Nephron progenitor cell (in vitro differentiated cells): ENCODE measurements at regions not wholly inside any gene's neighbourhood (a gene's known extent, or its start where the extent isn't known, plus 50 kb on each side); places are given as distances from the start of the nearest gene placed in this dataset.

Experiments used
- DNase-seq: peaks from one replicate; pipeline ENCODE4 v3.0.0; 2021
- H3K27ac Mint-ChIP-seq: 2 replicates; pipeline ENCODE4 v1.8.0; 2021; ENCODE audit warnings: mild to moderate bottlenecking, moderate library complexity, mixed read lengths
- H3K27me3 Mint-ChIP-seq: 2 replicates; pipeline ENCODE4 v1.8.0; 2021; ENCODE audit warnings: mild to moderate bottlenecking, low read depth, mixed read lengths; ENCODE audit not compliant: poor library complexity
- H3K36me3 Mint-ChIP-seq: 2 replicates; pipeline ENCODE4 v1.8.0; 2021; ENCODE audit warnings: low read depth, mixed read lengths
- H3K4me1 Mint-ChIP-seq: 2 replicates; pipeline ENCODE4 v1.8.0; 2021; ENCODE audit warnings: mixed read lengths
- H3K4me3 Mint-ChIP-seq: 2 replicates; pipeline ENCODE4 v1.8.0; 2021; ENCODE audit warnings: mild to moderate bottlenecking, moderate library complexity, mixed read lengths
- H3K9me3 Mint-ChIP-seq: 2 replicates; pipeline ENCODE4 v1.8.0; 2021; ENCODE audit warnings: mild to moderate bottlenecking, moderate library complexity, mixed read lengths
- CTCF ChIP-seq: fragments of 200-600 bp; sonication (generic); IDR thresholded peaks from 2 replicates; pipeline ENCODE4 v1.5.0; 2021; ENCODE audit warnings: antibody characterized with exemption

- Mint-ChIP-seq H3K4me1 (peaks cover 17% of the 10 kb centered on the region), H3K27me3 (no peaks in the 10 kb centered on the region), H3K9me3 (peaks cover 3% of the 10 kb centered on the region), H3K27ac (no peak overlapping the region), H3K36me3 (no peaks in the 10 kb centered on the region), H3K4me3 (no peak overlapping the region)
- TF ChIP-seq CTCF = no peak
- DNase-seq = no peak
Measured at GRCh38 chr5:112636751-112637150, 100.9 kb upstream of the APC start.

GRCh38 chr5:112637343-112637742 lies 100.3 kb upstream of the APC start:
- no peak overlapping the region for H3K4me3 Mint-ChIP-seq

GRCh38 chr5:112640546-112640945 lies 97.1 kb upstream of the APC start:
- Mint-ChIP-seq H3K4me1 (peaks cover 5% of the 10 kb centered on the region), H3K27ac (no peak overlapping the region)

More at GRCh38 chr5:112637343-112637742, 100.3 kb upstream of the APC start:
- no peak overlapping the region for H3K27ac Mint-ChIP-seq
- peaks cover 17% of the 10 kb centered on the region for H3K4me1 Mint-ChIP-seq
- no peak for DNase-seq
- no peaks in the 10 kb centered on the region for H3K27me3 Mint-ChIP-seq
- no peak for TF ChIP-seq CTCF
- no peaks in the 10 kb centered on the region for H3K36me3 Mint-ChIP-seq
- H3K9me3 Mint-ChIP-seq = no peaks in the 10 kb centered on the region

GRCh38 chr5:112641515-112642110 lies 96.1 kb upstream of the APC start:
- H3K9me3 Mint-ChIP-seq = no peaks in the 10 kb centered on the region
- H3K36me3 Mint-ChIP-seq = no peaks in the 10 kb centered on the region
- no peak overlapping the region for H3K27ac Mint-ChIP-seq
- H3K4me3 Mint-ChIP-seq = no peak overlapping the region
- no peak for DNase-seq
- peaks cover 5% of the 10 kb centered on the region for H3K4me1 Mint-ChIP-seq
- no peaks in the 10 kb centered on the region for H3K27me3 Mint-ChIP-seq
- TF ChIP-seq CTCF = no peak

More at GRCh38 chr5:112640546-112640945, 97.1 kb upstream of the APC start:
- Mint-ChIP-seq H3K4me3 (no peak overlapping the region), H3K36me3 (no peaks in the 10 kb centered on the region), H3K27me3 (no peaks in the 10 kb centered on the region), H3K9me3 (no peaks in the 10 kb centered on the region)
- no peak for DNase-seq
- no peak for TF ChIP-seq CTCF

- DNase-seq = no peak
- Mint-ChIP-seq H3K4me1 (peaks cover 5% of the 10 kb centered on the region), H3K27me3 (peaks cover 4% of the 10 kb centered on the region), H3K27ac (no peak overlapping the region), H3K36me3 (no peaks in the 10 kb centered on the region), H3K9me3 (no peaks in the 10 kb centered on the region), H3K4me3 (no peak overlapping the region)
- no peak for TF ChIP-seq CTCF
Measured at GRCh38 chr5:112642885-112643284, 94.8 kb upstream of the APC start.

GRCh38 chr5:112643339-112643971 lies 94.2 kb upstream of the APC start:
- Mint-ChIP-seq H3K9me3 (no peaks in the 10 kb centered on the region), H3K4me3 (no peak overlapping the region), H3K4me1 (peaks cover 5% of the 10 kb centered on the region), H3K27ac (no peak overlapping the region), H3K27me3 (peaks cover 4% of the 10 kb centered on the region), H3K36me3 (no peaks in the 10 kb centered on the region)
- no peak for DNase-seq
- TF ChIP-seq CTCF = no peak
